K562 (cell line): ENCODE measurements at regions not wholly inside any gene's neighbourhood (a gene's known extent, or its start where the extent isn't known, plus 50 kb on each side); places are given as distances from the start of the nearest gene placed in this dataset.

ENCODE experiments used
- BDP1 ChIP-seq: IDR thresholded peaks from 3 replicates; pipeline ENCODE4 v1.6.1; 2011; ENCODE audit not compliant: insufficient read length, insufficient read depth
- CUX1 ChIP-seq: fragments of 200-800 bp; sonication (Bioruptor generic); IDR thresholded peaks from 2 replicates; pipeline ENCODE4 v1.6.1; 2016; ENCODE audit warnings: missing genetic modification characterization, missing compliant biosample characterization
- LCOR ChIP-seq: sonication (generic); formaldehyde crosslinking; IDR thresholded peaks from 2 replicates; pipeline ENCODE4 v1.8.0; 2022; ENCODE audit warnings: mild to moderate bottlenecking, missing genetic modification reagents
- PCBP2 ChIP-seq: fragments of 200-400 bp; formaldehyde crosslinking; IDR thresholded peaks from 2 replicates; pipeline ENCODE4 v1.6.1; 2018; ENCODE audit warnings: low read length, low read depth, mild to moderate bottlenecking, moderate library complexity; ENCODE audit not compliant: poor library complexity, severe bottlenecking
- TEAD2 ChIP-seq: fragments of 450-650 bp; IDR thresholded peaks from 2 replicates; pipeline ENCODE4 v1.6.1; 2016; ENCODE audit warnings: missing genetic modification characterization, control low read depth, missing compliant biosample characterization
- ZBTB17 ChIP-seq: fragments of 450-650 bp; formaldehyde crosslinking; IDR thresholded peaks from 2 replicates; pipeline ENCODE4 v1.4.0; 2020; ENCODE audit warnings: mild to moderate bottlenecking
- ZNF511 ChIP-seq: sonication (generic); formaldehyde crosslinking; IDR thresholded peaks from 2 replicates; pipeline ENCODE4 v1.8.0; 2022; ENCODE audit warnings: mild to moderate bottlenecking, missing genetic modification reagents

- TF ChIP-seq ZNF511 (CRISPR knock-in tag) (no peak), TEAD2 (no peak), PCBP2 (no peak), BDP1 (no peak), ZBTB17 (CRISPR knock-in tag) (no peak), LCOR (CRISPR knock-in tag) (no peak), CUX1 (CRISPR knock-in tag) (no peak)
- TF ChIP-seq, all 486 proteins: peak for 0
These were observed 519.1 kb upstream of the SALL3 start (continued) for GRCh38 chr18:78460558-78460957.
